Spleen (tissue), 7 donors: ENCODE measurements at regions not wholly inside any gene's neighbourhood (a gene's known extent, or its start where the extent isn't known, plus 50 kb on each side); places are given as distances from the start of the nearest gene placed in this dataset.

Experiments
- CTCF ChIP-seq, 11 experiments: fragments of 200-600 bp in 7 of 11; fragments of 450-650 bp in 4 of 11; sonication (generic) in 4 of 11; IDR thresholded peaks in 8 of 11; conservative IDR thresholded peaks in 3 of 11; 1 replicate in 7 of 11; 2 replicates in 4 of 11; pipeline versions ENCODE4 v1.4.0 to v1.8.0; 2016 to 2021; ENCODE audit warnings: antibody characterized with exemption in 11 of 11, inconsistent platforms in 4 of 11, mild to moderate bottlenecking in 1 of 11
- POLR2A ChIP-seq, 3 donors: fragments of 450-650 bp; IDR thresholded peaks; one replicate each; pipeline ENCODE4 v1.5.1; 2017; ENCODE audit warnings: antibody characterized with exemption in 3 of 3, mild to moderate bottlenecking in 1 of 3
- donor health status: DM: no; HTN: no; CAD: no; lungs with moderate emphysema.
- donor health status: DM: no; HTN: no; CAD: no.
- donor health status: DM: no; HTN: no; CAD: no.

- TF ChIP-seq CTCF (IDR thresholded peaks at IDR 0.05 in 8 of 11, conservative IDR thresholded peaks at IDR 0.05 in 3 of 11) (no peak), POLR2A (IDR thresholded peaks at IDR 0.05) (no peak)
Measured at GRCh38 chr6:14744212-14744556, 501.7 kb upstream of the JARID2 start.
